Pancreas (tissue), 10 donors: ENCODE measurements at regions not wholly inside any gene's neighbourhood (a gene's known extent, or its start where the extent isn't known, plus 50 kb on each side); places are given as distances from the start of the nearest gene placed in this dataset.

Source experiments
- ATAC-seq, 4 donors: fragments of 200-7000 bp; cut with Tn5 transposase; one replicate each; pipeline versions ENCODE4 v1.8.0 to v1.9.1; 2020; ENCODE audit warnings: mild to moderate bottlenecking in 4 of 4, moderate library complexity in 4 of 4
- DNase-seq, 6 donors: peaks; one replicate each; pipeline ENCODE4 v3.0.0-alpha.2; 2020
- FAIRE-seq: peaks from 2 replicates; lab custom pipeline; 2012; peaks lifted over from hg19 to GRCh38; lab: Jason Lieb, UNC
- H3K27ac ChIP-seq, 4 donors: fragments of 200-600 bp; sonication (generic); 1 replicate in 3 of 4; 2 replicates in 1 of 4; pipeline versions ENCODE4 v1.5.0 to v1.8.0; 2020
- H3K27me3 ChIP-seq, 4 donors: fragments of 200-600 bp; one replicate each; pipeline ENCODE4 v1.8.0; 2021
- H3K36me3 ChIP-seq, 3 donors: fragments of 200-600 bp; sonication (generic) in 1 of 3; one replicate each; pipeline versions ENCODE4 v1.5.0 to v1.8.0; 2020 to 2021
- H3K4me1 ChIP-seq, 3 donors: fragments of 200-600 bp; one replicate each; pipeline ENCODE4 v1.8.0; 2021
- H3K4me3 ChIP-seq, 4 donors: fragments of 200-600 bp; sonication (generic) in 2 of 4; one replicate each; pipeline versions ENCODE4 v1.5.0 to v1.8.0; 2020 to 2021
- H3K9me3 ChIP-seq, 4 donors: fragments of 200-600 bp; one replicate each; pipeline ENCODE4 v1.8.0; 2021
- CTCF ChIP-seq, 4 donors: fragments of 200-600 bp; sonication (generic) in 3 of 4; IDR thresholded peaks; one replicate each; pipeline versions ENCODE4 v1.5.0 to v1.8.0; 2021; ENCODE audit warnings: antibody characterized with exemption in 4 of 4
- WGBS, 2 donors: extraction: QIAGEN DNeasy Blood & Tissue Kit; methylation state at CpG; one replicate each; pipeline ENCODE4 v1.1.7; 2013; 5-methylcytosine and 5-hydroxymethylcytosine counted together
- intact Hi-C, 3 donors: fragments of 100-400 bp; cut with DNase I; formaldehyde crosslinking; loops; one replicate each; pipeline versions ENCODE4 v1.11.1 to v1.14.2; 2022
- donor health status: healthy with polysubstance abuse.
- donor health status: DM: no; HTN: no; CAD: no; lungs with moderate emphysema.
- donor health status: DM: no; HTN: no; CAD: no.
- donor health status: control.
- donor health status: control.
- donor health status: Bipolar disorder and iron deficiency.
- donor health status: DM: yes; HTN: yes; CAD: no.
- donor health status: DM: no; HTN: no; CAD: no.
- donor health status: DM: no; HTN: no; CAD: no.
- donor health status: DM: yes; HTN: yes; CAD: no.

GRCh38 chr2:9769171-9770005 lies 73.9 kb upstream of the TAF1B start:
- ATAC-seq: peak; percentile 24 to 65 (median 33)
- Histone ChIP-seq H3K27ac (peak overlapping the region in 1 of 4 donors; percentile 17), H3K27me3 (no peaks in the 10 kb centered on the region), H3K4me3 (no peak overlapping the region), H3K4me1 (peaks cover 0 to 8% (median 0%) of the 10 kb centered on the region in 3 donors), H3K9me3 (no peaks in the 10 kb centered on the region), H3K36me3 (no peaks in the 10 kb centered on the region)
- TF ChIP-seq CTCF (IDR thresholded peaks at IDR 0.05): no peak
- DNase-seq: peak in 2 of 6 donors; percentile 57 to 77
- FAIRE-seq: no peak
- intact Hi-C loops: no loop called here
- WGBS, 2 donors: 62 to 64% methylated on average over 19 of the region's 19 CpGs

GRCh38 chr2:9770006-9770307 lies 73.3 kb upstream of the TAF1B start:
- Histone ChIP-seq H3K27me3 (no peaks in the 10 kb centered on the region), H3K9me3 (no peaks in the 10 kb centered on the region), H3K4me1 (peaks cover 0 to 8% (median 0%) of the 10 kb centered on the region in 3 donors), H3K36me3 (no peaks in the 10 kb centered on the region), H3K4me3 (no peak overlapping the region), H3K27ac (no peak overlapping the region)
- ATAC-seq (no peak), DNase-seq (no peak), FAIRE-seq (no peak)
- intact Hi-C loops: no loop called here
- TF ChIP-seq CTCF (IDR thresholded peaks at IDR 0.05): no peak
- 60 to 64% methylated on average over 6 of the region's 6 CpGs for WGBS, 2 donors

DNA sequence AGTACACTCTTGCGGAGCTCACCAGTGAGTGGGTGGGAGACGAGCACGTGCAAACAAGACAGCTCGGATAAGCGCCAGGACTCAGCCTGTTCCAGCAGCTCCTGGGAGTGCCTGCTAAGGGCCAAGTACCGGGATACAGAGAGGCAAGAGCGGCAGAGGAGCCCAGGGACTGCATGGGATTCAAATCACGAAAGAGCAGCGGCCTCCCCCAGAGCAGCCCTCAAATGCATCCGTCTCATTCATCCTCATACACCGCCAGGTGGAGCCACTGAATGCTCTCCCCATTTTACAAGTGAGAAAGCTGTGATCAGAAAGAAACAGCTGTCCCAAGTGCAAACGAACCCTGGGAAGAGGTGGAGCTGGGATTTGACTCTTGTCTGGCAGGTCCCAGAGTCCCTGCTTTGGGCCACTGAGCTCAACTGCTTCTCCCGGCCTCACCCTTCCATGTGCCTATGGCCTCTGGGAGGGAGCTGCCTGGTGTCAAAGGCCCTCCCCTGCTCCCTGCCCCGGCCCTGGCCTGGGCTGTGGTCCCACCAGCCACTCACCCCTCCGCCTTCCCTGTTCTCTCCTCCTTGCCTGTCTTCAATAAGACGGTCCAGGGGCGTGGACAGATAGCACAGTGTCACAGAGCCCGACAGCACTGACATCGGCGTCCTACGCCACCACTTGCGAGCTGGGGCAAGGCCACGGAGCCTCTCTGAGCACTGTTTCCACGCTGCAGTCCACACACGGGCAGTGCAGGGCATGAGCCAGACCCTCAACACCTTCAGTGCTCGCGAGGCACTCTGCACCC lies 72.8 kb upstream of the TAF1B start:
- intact Hi-C loops: no loop called here
- ATAC-seq (peak; percentile 41 to 64 (median 47)), DNase-seq (peak in 3 of 6 donors; percentile 29 to 58 (median 47)), FAIRE-seq (no peak)
- H3K27me3 ChIP-seq: no peaks in the 10 kb centered on the region
- H3K4me1 ChIP-seq: peaks cover 0 to 8% (median 0%) of the 10 kb centered on the region in 3 donors
- TF ChIP-seq CTCF (IDR thresholded peaks at IDR 0.05): peak in 3 of 4 donors; percentile 25 to 54 (median 43)
- H3K27ac ChIP-seq: no peak overlapping the region
- 67 to 72% methylated on average over 27 of the region's 27 CpGs for WGBS, 2 donors
- H3K36me3 ChIP-seq: no peaks in the 10 kb centered on the region
- H3K4me3 ChIP-seq: no peak overlapping the region
- H3K9me3 ChIP-seq: no peaks in the 10 kb centered on the region

DNA sequence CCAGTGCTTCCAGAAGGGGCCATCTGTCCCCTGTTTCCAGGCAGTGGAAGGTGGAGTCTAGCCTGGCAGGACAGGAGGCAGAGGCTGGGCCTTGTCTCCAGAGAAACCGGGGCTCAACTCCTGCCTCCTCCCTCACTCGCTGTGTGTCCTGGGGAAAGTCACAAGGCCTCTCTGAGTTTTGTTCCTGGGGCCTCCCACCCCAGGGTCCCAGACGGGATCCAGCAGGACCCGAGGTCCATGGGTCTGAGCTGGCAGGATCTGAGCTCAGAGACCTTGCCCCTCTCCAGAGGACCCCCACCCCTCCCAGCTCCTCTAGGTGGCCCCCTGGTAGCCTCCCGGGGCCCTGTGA lies 72.2 kb upstream of the TAF1B start:
- H3K36me3 ChIP-seq: no peaks in the 10 kb centered on the region
- 75 to 77% methylated on average over 5 of the region's 5 CpGs for WGBS, 2 donors
- no peak for FAIRE-seq
- no peaks in the 10 kb centered on the region for H3K9me3 ChIP-seq
- DNase-seq: no peak
- H3K27me3 ChIP-seq: no peaks in the 10 kb centered on the region
- H3K27ac ChIP-seq: no peak overlapping the region
- intact Hi-C loops: no loop called here
- ATAC-seq: no peak
- H3K4me1 ChIP-seq: peaks cover 0 to 8% (median 0%) of the 10 kb centered on the region in 3 donors
- H3K4me3 ChIP-seq: no peak overlapping the region
- TF ChIP-seq CTCF (IDR thresholded peaks at IDR 0.05): no peak
